Tibial nerve (tissue), 4 donors: ENCODE measurements at regions not wholly inside any gene's neighbourhood (a gene's known extent, or its start where the extent isn't known, plus 50 kb on each side); places are given as distances from the start of the nearest gene placed in this dataset.

Experiments used
- EP300 ChIP-seq, 2 donors: sonication (generic); formaldehyde crosslinking; IDR thresholded peaks; one replicate each; pipeline ENCODE4 v1.6.1; 2017; ENCODE audit warnings: antibody characterized with exemption in 2 of 2, mild to moderate bottlenecking in 1 of 2
- TF ChIP-seq, protein P1 (sequence below), 5 experiments: fragments of 200-600 bp in 3 of 5; fragments of 450-650 bp in 2 of 5; sonication (generic) in 3 of 5; IDR thresholded peaks; one replicate each; pipeline ENCODE4 v1.5.1; 2016 to 2019; ENCODE audit warnings: antibody characterized with exemption in 5 of 5, mild to moderate bottlenecking in 3 of 5, moderate library complexity in 2 of 5

DNA sequence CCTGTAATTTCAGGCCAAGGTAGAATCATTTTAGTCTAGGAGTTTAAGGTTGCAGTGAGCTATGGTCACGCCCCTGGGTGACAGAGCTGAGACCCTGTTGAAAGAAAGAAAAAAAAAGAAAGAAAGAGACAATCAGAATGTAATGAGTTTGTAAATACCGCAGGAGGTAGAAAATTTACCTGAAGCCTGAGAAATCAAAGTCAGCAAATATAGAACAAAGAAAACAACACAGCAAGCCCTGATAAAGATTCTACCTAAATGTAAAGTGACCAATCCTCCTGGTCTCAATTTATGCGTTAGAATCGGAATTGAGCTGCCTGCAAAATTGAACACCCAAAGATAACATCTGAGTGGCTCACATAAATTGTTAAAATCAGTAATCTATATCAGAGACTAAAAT is 146.5 kb upstream of the ZNF184 start:
- TF ChIP-seq, protein P1, sequence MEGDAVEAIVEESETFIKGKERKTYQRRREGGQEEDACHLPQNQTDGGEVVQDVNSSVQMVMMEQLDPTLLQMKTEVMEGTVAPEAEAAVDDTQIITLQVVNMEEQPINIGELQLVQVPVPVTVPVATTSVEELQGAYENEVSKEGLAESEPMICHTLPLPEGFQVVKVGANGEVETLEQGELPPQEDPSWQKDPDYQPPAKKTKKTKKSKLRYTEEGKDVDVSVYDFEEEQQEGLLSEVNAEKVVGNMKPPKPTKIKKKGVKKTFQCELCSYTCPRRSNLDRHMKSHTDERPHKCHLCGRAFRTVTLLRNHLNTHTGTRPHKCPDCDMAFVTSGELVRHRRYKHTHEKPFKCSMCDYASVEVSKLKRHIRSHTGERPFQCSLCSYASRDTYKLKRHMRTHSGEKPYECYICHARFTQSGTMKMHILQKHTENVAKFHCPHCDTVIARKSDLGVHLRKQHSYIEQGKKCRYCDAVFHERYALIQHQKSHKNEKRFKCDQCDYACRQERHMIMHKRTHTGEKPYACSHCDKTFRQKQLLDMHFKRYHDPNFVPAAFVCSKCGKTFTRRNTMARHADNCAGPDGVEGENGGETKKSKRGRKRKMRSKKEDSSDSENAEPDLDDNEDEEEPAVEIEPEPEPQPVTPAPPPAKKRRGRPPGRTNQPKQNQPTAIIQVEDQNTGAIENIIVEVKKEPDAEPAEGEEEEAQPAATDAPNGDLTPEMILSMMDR (IDR thresholded peaks at IDR 0.05): no peak
- no peak for TF ChIP-seq EP300 (IDR thresholded peaks at IDR 0.05)
